ENCODE measurements at regions not wholly inside any gene's neighbourhood (a gene's known extent, or its start where the extent isn't known, plus 50 kb on each side); places are given as distances from the start of the nearest gene placed in this dataset.

DNA sequence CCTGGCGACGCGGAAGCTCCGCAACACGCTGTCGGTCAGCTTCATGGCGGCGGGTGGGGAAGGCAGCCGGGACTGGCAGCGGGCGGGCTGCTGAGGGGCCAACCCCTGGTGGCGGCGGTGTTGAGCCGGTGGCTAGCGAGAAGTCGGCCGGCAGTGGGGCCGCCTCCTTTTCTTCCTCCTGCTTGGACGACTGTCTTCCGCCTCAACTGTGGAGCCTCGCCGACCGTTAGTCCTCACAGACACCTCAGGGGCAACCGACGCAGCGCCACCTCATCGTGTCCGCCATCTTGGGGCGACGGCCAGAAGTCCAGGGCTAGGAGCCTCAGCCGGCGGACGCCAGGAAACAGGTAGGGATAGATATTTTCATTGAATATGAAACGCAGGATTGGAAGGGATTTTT, 875.1 kb downstream of the NSUN3 start:
- H3K27me3 ChIP-seq (ENCODE audit: control insufficient read depth, insufficient read depth): no peaks in the 10 kb centered on the region
- no peaks in the 10 kb centered on the region for H3K4me1 ChIP-seq (ENCODE audit: control insufficient read depth, insufficient read depth, low read length)
- no peak overlapping the region for H3K27ac ChIP-seq (ENCODE audit: low read length)
- DNase-seq (peak in 1 of 3 donors; percentile 50), ATAC-seq (no peak)
- no peaks in the 10 kb centered on the region for H3K9me3 ChIP-seq (ENCODE audit: control insufficient read depth, low read length)
- 98% methylated on average over 34 of the region's 34 CpGs for WGBS
- intact Hi-C loops (cut with DNase I): no loop called here
- no peak overlapping the region for H3K4me3 ChIP-seq (ENCODE audit: low read length)

DNA sequence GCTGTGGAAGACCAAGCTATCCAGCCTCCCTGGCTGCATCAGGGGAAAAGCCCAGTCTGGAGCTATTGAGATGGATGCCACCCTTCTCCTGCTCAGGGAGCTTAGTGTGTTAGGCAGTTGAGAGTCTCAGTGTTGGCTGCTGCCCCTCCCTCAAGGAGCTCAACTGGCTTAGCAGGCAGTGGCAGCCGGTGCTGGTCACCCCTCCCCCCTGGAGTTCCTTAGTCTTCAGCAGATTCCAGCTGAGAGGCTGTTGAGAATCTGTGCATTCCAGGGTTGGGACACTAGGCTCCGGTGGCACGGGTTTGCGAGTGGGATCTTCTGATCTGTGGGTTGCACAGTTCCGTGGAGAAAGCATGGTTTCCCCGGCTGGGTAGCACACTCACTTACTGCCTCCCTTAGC, 883.8 kb downstream of the NSUN3 start:
- 95% methylated on average over 6 of the region's 6 CpGs for WGBS
- no peaks in the 10 kb centered on the region for H3K9me3 ChIP-seq (ENCODE audit: control insufficient read depth, low read length)
- no peak overlapping the region for H3K4me3 ChIP-seq (ENCODE audit: low read length)
- DNase-seq: no peak
- no peaks in the 10 kb centered on the region for H3K27me3 ChIP-seq (ENCODE audit: control insufficient read depth, insufficient read depth)
- intact Hi-C loops (cut with DNase I): no loop called here
- no peak for ATAC-seq
- H3K4me1 ChIP-seq (ENCODE audit: control insufficient read depth, insufficient read depth, low read length): no peaks in the 10 kb centered on the region
- H3K27ac ChIP-seq (ENCODE audit: low read length): no peak overlapping the region

DNA sequence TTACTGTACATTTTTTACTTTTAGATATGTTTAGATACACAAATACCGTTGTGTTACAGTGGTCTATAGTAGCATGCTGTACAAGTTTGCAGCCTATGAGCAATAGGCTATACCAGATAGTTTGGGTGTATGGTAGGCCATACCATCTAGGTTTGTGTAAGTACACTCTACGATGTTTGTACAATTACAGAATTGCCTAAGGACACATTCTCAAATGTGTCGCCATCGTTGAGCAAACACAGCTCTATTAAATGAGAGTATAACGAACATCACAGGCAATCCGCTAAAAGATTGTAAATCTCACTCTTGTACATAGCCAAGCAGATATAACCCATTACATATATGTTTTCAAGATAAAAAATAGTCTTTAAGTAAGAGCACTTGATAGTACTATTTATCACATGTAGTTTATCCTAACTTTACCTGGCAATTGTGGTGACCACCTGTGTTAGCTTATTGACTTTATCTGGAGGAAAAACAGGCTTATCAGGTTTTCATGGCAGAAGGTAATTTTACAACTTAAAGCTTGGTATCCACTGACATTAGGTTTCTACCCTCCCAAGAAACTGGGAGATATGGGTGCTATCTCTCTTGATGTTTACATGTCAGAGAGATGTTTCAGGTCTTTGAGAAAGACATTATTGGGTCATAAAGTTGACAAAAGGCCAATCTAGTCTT, 898.7 kb downstream of the NSUN3 start:
- intact Hi-C loops (cut with DNase I): no loop called here
- Histone ChIP-seq H3K27me3 (ENCODE audit: control insufficient read depth, insufficient read depth) (no peaks in the 10 kb centered on the region), H3K4me3 (ENCODE audit: low read length) (no peak overlapping the region), H3K9me3 (ENCODE audit: control insufficient read depth, low read length) (no peaks in the 10 kb centered on the region), H3K4me1 (ENCODE audit: control insufficient read depth, insufficient read depth, low read length) (no peaks in the 10 kb centered on the region), H3K27ac (ENCODE audit: low read length) (no peak overlapping the region)
- no peak for ATAC-seq
- DNase-seq: no peak
- WGBS: 83% methylated on average over 6 of the region's 6 CpGs

DNA sequence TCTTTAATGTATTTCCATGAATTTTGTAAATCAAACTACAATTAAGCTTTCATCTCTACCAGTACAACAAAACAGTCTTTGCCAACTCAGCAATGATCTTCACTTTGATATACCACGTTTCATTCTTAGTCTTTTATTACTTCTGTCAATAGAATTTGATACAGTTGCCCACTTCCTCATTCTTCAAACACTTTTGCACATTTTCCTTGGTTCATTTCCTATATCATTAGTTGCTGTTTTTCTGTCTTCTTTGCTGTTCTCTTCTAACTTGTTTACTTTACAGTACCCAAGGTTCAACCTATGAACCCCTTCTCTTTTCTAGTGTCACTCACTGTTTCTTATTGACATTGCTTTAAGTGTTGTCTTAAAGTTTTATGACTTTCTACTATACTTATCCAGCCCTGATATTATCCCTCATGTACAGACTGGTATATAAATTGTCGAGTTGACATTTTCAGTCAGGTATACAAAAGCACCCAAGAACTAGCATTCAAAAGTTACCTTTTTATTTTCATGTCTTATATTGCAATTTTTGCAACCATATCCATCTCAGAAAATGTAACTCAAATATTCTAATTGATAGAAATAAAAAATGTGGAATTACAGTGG, 903.1 kb downstream of the NSUN3 start:
- no peak overlapping the region for H3K27ac ChIP-seq (ENCODE audit: low read length)
- H3K27me3 ChIP-seq (ENCODE audit: control insufficient read depth, insufficient read depth): no peaks in the 10 kb centered on the region
- DNase-seq (no peak), ATAC-seq (no peak)
- no peaks in the 10 kb centered on the region for H3K4me1 ChIP-seq (ENCODE audit: control insufficient read depth, insufficient read depth, low read length)
- H3K9me3 ChIP-seq (ENCODE audit: control insufficient read depth, low read length): no peaks in the 10 kb centered on the region
- intact Hi-C loops (cut with DNase I): no loop called here
- H3K4me3 ChIP-seq (ENCODE audit: low read length): no peak overlapping the region
- WGBS: 52% methylated on average over 2 of the region's 2 CpGs

DNA sequence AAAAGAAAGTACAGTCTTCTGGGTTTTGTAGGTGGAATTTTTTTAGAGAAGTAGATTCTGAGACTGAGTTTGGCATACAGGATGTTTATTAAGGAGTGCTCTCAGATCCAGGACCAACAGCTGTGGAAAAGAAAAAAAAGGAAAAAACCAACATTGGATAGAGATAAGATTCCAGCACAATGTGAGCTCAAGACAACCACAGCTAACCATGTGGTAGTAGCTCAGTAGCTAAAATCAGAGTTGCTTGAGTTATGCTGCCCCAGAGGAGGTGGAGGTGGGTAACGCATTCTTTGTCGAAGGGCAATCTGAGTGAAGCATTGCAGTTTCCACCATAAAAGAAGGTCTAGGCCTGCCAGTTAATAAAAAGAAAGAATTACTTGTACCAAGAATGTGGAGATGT, 904.3 kb downstream of the NSUN3 start:
- no peaks in the 10 kb centered on the region for H3K4me1 ChIP-seq (ENCODE audit: control insufficient read depth, insufficient read depth, low read length)
- WGBS: 54% methylated on average over 2 of the region's 2 CpGs
- DNase-seq (no peak), ATAC-seq (peak in 1 of 2 donors; percentile 85)
- no peaks in the 10 kb centered on the region for H3K9me3 ChIP-seq (ENCODE audit: control insufficient read depth, low read length)
- H3K27me3 ChIP-seq (ENCODE audit: control insufficient read depth, insufficient read depth): no peaks in the 10 kb centered on the region
- intact Hi-C loops (cut with DNase I): no loop called here
- no peak overlapping the region for H3K4me3 ChIP-seq (ENCODE audit: low read length)
- no peak overlapping the region for H3K27ac ChIP-seq (ENCODE audit: low read length)

DNA sequence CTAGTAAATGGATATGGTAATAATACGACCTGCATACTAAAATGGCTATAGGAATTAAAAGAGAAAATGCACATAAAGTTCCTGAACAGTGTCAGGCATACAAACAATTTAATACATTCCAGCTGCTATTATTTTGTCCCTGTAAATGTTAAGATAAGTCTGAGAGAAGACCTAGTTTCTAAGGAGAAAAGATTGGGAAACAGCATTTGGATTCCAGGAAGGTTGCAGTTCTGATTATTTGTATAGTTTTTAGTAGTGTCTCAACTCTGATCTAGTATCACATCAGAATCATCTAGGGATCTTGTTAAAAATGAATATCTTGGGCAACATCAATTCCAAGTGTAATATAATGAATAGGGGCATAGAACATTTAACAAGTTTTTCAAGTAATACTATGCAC, 905.7 kb downstream of the NSUN3 start:
- no peak for DNase-seq
- WGBS: 58% methylated on average over 1 of the region's 1 CpG
- no peak overlapping the region for H3K27ac ChIP-seq (ENCODE audit: low read length)
- H3K27me3 ChIP-seq (ENCODE audit: control insufficient read depth, insufficient read depth): no peaks in the 10 kb centered on the region
- H3K9me3 ChIP-seq (ENCODE audit: control insufficient read depth, low read length): no peaks in the 10 kb centered on the region
- H3K4me3 ChIP-seq (ENCODE audit: low read length): no peak overlapping the region
- no peak for ATAC-seq
- H3K4me1 ChIP-seq (ENCODE audit: control insufficient read depth, insufficient read depth, low read length): no peaks in the 10 kb centered on the region
- intact Hi-C loops (cut with DNase I): no loop called here

DNA sequence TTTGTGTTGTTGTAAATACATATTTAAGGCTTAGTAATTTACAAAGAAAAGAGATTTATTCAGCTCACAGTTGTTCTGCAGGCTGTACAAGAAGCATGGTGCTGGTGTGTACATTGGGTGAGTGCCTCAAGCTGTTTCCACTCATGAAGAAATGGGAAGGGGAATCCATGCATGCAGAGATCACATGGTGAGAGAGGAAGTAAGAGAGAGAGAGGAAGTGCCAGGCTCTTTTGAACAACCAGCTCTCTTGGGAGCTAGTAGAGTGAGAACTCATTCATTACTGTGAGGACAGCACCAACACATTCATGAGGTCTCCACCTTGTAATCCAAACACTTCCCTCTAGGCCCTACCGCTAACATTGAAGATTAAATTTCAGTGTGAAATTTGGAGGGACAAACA, 909.2 kb downstream of the NSUN3 start:
- Histone ChIP-seq H3K4me3 (ENCODE audit: low read length) (no peak overlapping the region), H3K4me1 (ENCODE audit: control insufficient read depth, insufficient read depth, low read length) (no peaks in the 10 kb centered on the region), H3K27me3 (ENCODE audit: control insufficient read depth, insufficient read depth) (no peaks in the 10 kb centered on the region), H3K9me3 (ENCODE audit: control insufficient read depth, low read length) (no peaks in the 10 kb centered on the region), H3K27ac (ENCODE audit: low read length) (no peak overlapping the region)
- intact Hi-C loops (cut with DNase I): no loop called here
- WGBS: 84% methylated on average over 1 of the region's 1 CpG
- no peak for DNase-seq
- ATAC-seq: no peak

DNA sequence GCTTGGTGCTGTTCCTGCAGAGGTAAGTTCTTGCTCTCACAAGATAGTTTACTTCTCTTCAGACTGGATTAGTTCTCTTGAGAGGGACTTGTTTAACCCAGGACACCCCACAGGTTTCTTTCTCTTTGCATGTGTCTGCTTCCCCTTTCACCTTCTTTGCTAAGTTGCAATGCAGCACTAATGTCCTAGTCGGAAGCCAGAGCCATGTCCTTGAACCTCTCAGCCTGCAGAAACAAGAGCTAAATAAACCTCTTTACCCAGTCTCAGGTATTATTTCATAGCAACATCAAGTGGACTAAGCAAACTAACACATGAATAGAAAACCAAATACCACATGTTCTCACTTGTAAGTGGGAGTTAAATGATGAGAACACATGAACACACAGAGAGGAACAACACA, 915.2 kb downstream of the NSUN3 start:
- Histone ChIP-seq H3K9me3 (ENCODE audit: control insufficient read depth, low read length) (no peaks in the 10 kb centered on the region), H3K27ac (ENCODE audit: low read length) (no peak overlapping the region), H3K27me3 (ENCODE audit: control insufficient read depth, insufficient read depth) (no peaks in the 10 kb centered on the region), H3K4me1 (ENCODE audit: control insufficient read depth, insufficient read depth, low read length) (no peaks in the 10 kb centered on the region), H3K4me3 (ENCODE audit: low read length) (no peak overlapping the region)
- 75% methylated on average over 1 of the region's 1 CpG for WGBS
- ATAC-seq (no peak), DNase-seq (no peak)
- intact Hi-C loops (cut with DNase I): no loop called here

DNA sequence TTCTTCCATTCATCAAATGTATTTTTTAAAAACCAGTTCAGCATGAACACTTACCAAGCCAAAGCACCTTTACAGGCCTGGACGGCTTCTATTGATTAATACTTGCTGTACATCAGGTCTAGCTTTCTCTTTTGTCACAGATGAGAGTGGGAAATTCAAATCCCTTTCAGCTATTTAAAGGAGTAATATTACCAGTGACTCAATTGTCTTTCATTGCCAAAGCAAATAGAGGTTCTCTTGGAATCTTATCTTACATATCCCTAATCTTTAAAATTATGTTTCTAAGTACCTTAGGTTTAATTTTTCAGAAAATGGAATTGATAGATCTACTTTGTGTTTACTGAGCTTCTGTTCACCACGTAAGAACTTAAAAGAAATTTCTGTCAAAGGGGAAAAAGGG, 922.9 kb downstream of the NSUN3 start:
- H3K4me3 ChIP-seq (ENCODE audit: low read length): no peak overlapping the region
- H3K27ac ChIP-seq (ENCODE audit: low read length): no peak overlapping the region
- ATAC-seq: no peak
- WGBS: 74% methylated on average over 2 of the region's 2 CpGs
- intact Hi-C loops (cut with DNase I): no loop called here
- H3K4me1 ChIP-seq (ENCODE audit: control insufficient read depth, insufficient read depth, low read length): no peaks in the 10 kb centered on the region
- H3K9me3 ChIP-seq (ENCODE audit: control insufficient read depth, low read length): no peaks in the 10 kb centered on the region
- no peak for DNase-seq
- no peaks in the 10 kb centered on the region for H3K27me3 ChIP-seq (ENCODE audit: control insufficient read depth, insufficient read depth)

DNA sequence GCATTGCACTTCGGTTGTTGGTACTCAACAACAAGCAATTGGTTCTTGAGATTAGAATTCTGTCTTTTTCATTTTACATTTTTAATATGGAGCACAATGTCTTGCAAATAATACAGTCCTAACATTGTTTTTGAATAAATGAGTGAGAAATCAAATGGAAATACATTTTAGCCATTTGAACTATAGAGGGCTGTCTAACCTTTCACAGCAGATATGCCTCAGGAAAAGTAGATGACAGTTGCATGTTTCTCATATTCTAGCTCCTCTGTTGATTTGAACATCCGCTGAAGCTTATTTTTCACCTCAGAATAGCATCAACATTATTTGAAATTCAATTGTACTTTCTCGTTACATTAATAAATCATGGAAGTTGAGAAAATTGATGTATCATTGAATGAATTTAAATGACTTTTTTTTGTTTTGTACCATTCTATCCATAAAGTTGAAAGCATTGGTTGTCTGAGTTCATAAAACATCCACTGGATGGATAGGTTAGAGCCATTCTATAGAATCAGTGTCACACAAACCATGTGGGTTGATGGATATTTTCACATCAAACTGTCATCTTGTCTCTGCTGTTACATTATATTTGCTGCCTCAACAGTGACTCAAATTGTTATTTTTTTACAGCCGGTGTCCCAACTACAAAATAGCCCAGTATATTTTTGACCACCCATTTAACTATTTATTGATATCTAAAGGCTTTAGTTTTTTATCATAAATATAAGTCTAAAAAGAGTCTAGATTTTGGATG, 928.3 kb downstream of the NSUN3 start:
- no peaks in the 10 kb centered on the region for H3K27me3 ChIP-seq (ENCODE audit: control insufficient read depth, insufficient read depth)
- 67% methylated on average over 4 of the region's 4 CpGs for WGBS
- DNase-seq (no peak), ATAC-seq (no peak)
- intact Hi-C loops (cut with DNase I): no loop called here
- no peaks in the 10 kb centered on the region for H3K4me1 ChIP-seq (ENCODE audit: control insufficient read depth, insufficient read depth, low read length)
- no peak overlapping the region for H3K27ac ChIP-seq (ENCODE audit: low read length)
- no peaks in the 10 kb centered on the region for H3K9me3 ChIP-seq (ENCODE audit: control insufficient read depth, low read length)
- H3K4me3 ChIP-seq (ENCODE audit: low read length): no peak overlapping the region

DNA sequence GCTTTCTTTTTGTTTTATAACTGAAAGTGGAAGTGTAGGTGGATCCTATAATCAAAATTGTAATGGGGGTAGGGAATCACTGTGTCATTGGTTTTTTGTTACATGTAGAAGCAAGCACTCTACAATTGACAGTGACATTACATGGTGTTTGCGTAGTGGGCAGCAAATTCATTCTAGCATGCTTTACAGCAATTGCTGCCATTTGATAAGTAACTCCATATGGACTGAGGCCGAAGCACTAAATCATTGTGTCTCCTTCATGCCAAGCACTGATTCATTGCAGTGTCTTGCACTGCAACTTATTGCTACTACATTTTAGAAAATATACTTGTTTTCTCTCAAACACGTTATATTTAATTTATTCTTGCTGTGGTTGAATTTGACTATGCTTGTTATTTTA, 933.9 kb downstream of the NSUN3 start:
- Histone ChIP-seq H3K27me3 (ENCODE audit: control insufficient read depth, insufficient read depth) (no peaks in the 10 kb centered on the region), H3K4me1 (ENCODE audit: control insufficient read depth, insufficient read depth, low read length) (no peaks in the 10 kb centered on the region), H3K9me3 (ENCODE audit: control insufficient read depth, low read length) (no peaks in the 10 kb centered on the region), H3K27ac (ENCODE audit: low read length) (no peak overlapping the region), H3K4me3 (ENCODE audit: low read length) (no peak overlapping the region)
- ATAC-seq: no peak
- intact Hi-C loops (cut with DNase I): no loop called here
- DNase-seq: no peak
- WGBS: 83% methylated on average over 3 of the region's 3 CpGs
